Activated CD4-positive, alpha-beta T cell treated with anti-CD3 and anti-CD28 coated beads, Interleukin-2, amount 10 ng/mL, durations not matched to agents 24 days and 14 days (primary cell): ENCODE measurements at regions not wholly inside any gene's neighbourhood (a gene's known extent, or its start where the extent isn't known, plus 50 kb on each side); places are given as distances from the start of the nearest gene placed in this dataset.

Source experiments
- DNase-seq: peaks from one replicate; pipeline ENCODE4 v3.0.0; 2022
- H3K27ac Mint-ChIP-seq: one replicate; pipeline ENCODE4 v1.8.0; 2022; ENCODE audit warnings: mild to moderate bottlenecking, mixed read lengths
- H3K27me3 Mint-ChIP-seq: one replicate; pipeline ENCODE4 v1.8.0; 2022; ENCODE audit warnings: mixed read lengths
- H3K36me3 Mint-ChIP-seq: one replicate; pipeline ENCODE4 v1.8.0; 2022; ENCODE audit warnings: low read depth, mild to moderate bottlenecking, mixed read lengths
- H3K4me1 Mint-ChIP-seq: one replicate; pipeline ENCODE4 v1.8.0; 2021; ENCODE audit warnings: mixed read lengths
- H3K4me3 Mint-ChIP-seq: one replicate; pipeline ENCODE4 v1.8.0; 2022; ENCODE audit warnings: mild to moderate bottlenecking, moderate library complexity, mixed read lengths
- H3K9me3 Mint-ChIP-seq: one replicate; pipeline ENCODE4 v1.8.0; 2021; ENCODE audit warnings: mixed read lengths
- intact Hi-C: fragments of 100-400 bp; cut with micrococcal nuclease; formaldehyde crosslinking; loops from one replicate; pipeline ENCODE4 v1.15.1; 2023

- Mint-ChIP-seq H3K4me1 (no peaks in the 10 kb centered on the region), H3K9me3 (no peaks in the 10 kb centered on the region), H3K27me3 (peaks cover 30% of the 10 kb centered on the region), H3K36me3 (no peaks in the 10 kb centered on the region), H3K27ac (no peak overlapping the region), H3K4me3 (no peak overlapping the region)
- intact Hi-C loops: no loop called here
- DNase-seq: no peak
Observed at GRCh38 chr6:108745664-108746336, 102.4 kb upstream of the ARMC2 start.

GRCh38 chr6:108746366-108746765, 101.9 kb upstream of the ARMC2 start:
- no peak for DNase-seq
- Mint-ChIP-seq H3K4me3 (no peak overlapping the region), H3K36me3 (no peaks in the 10 kb centered on the region), H3K9me3 (no peaks in the 10 kb centered on the region), H3K4me1 (no peaks in the 10 kb centered on the region), H3K27ac (no peak overlapping the region), H3K27me3 (peaks cover 32% of the 10 kb centered on the region)
- intact Hi-C loops: no loop called here

GRCh38 chr6:108746836-108747575, 101.2 kb upstream of the ARMC2 start:
- H3K9me3 Mint-ChIP-seq: no peaks in the 10 kb centered on the region
- H3K4me1 Mint-ChIP-seq: no peaks in the 10 kb centered on the region
- H3K4me3 Mint-ChIP-seq: no peak overlapping the region
- no peak overlapping the region for H3K27ac Mint-ChIP-seq
- H3K27me3 Mint-ChIP-seq: peaks cover 30% of the 10 kb centered on the region
- no peaks in the 10 kb centered on the region for H3K36me3 Mint-ChIP-seq
- no peak for DNase-seq
- intact Hi-C loops: no loop called here

- no peak for DNase-seq
- Mint-ChIP-seq H3K9me3 (no peaks in the 10 kb centered on the region), H3K36me3 (no peaks in the 10 kb centered on the region), H3K27ac (no peak overlapping the region), H3K4me1 (no peaks in the 10 kb centered on the region), H3K27me3 (peaks cover 30% of the 10 kb centered on the region), H3K4me3 (no peak overlapping the region)
- intact Hi-C loops: no loop called here
Observed at GRCh38 chr6:108748055-108748454, 100.2 kb upstream of the ARMC2 start.

- intact Hi-C loops: no loop called here
- H3K4me3 Mint-ChIP-seq: no peak overlapping the region
- H3K36me3 Mint-ChIP-seq: no peaks in the 10 kb centered on the region
- H3K4me1 Mint-ChIP-seq: no peaks in the 10 kb centered on the region
- H3K9me3 Mint-ChIP-seq: no peaks in the 10 kb centered on the region
- DNase-seq: no peak
- peaks cover 22% of the 10 kb centered on the region for H3K27me3 Mint-ChIP-seq
- no peak overlapping the region for H3K27ac Mint-ChIP-seq
Observed at GRCh38 chr6:108748959-108749358, 99.3 kb upstream of the ARMC2 start.

- Mint-ChIP-seq H3K36me3 (no peaks in the 10 kb centered on the region), H3K27ac (no peak overlapping the region), H3K27me3 (peaks cover 21% of the 10 kb centered on the region), H3K9me3 (no peaks in the 10 kb centered on the region), H3K4me1 (no peaks in the 10 kb centered on the region), H3K4me3 (no peak overlapping the region)
- DNase-seq: no peak
- intact Hi-C loops: no loop called here
Observed at GRCh38 chr6:108750801-108751200, 97.4 kb upstream of the ARMC2 start.

DNA sequence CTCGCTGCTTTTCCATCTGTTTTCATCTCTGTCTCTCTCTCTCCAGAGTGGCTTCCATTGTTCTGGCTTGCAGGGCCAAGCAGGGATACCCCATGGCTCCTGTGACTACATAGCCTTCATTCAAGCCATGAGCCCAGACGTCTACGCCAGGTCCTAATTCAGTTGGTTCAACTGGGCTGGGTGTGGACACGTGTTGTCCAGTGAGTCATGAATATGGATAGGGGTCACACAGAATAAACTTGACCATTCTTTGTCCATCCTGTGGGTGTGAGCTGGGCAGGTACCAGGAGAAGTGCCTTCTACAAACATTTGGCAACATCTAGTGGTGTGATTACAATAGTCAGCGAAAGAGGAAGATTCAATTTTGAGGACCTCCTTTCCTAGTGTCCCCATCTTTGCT, 96.9 kb upstream of the ARMC2 start:
- H3K4me3 Mint-ChIP-seq: no peak overlapping the region
- H3K4me1 Mint-ChIP-seq: no peaks in the 10 kb centered on the region
- no peaks in the 10 kb centered on the region for H3K36me3 Mint-ChIP-seq
- H3K9me3 Mint-ChIP-seq: no peaks in the 10 kb centered on the region
- no peak overlapping the region for H3K27ac Mint-ChIP-seq
- DNase-seq: no peak
- H3K27me3 Mint-ChIP-seq: peaks cover 21% of the 10 kb centered on the region
- intact Hi-C loops: no loop called here

- Mint-ChIP-seq H3K4me1 (no peaks in the 10 kb centered on the region), H3K4me3 (no peak overlapping the region), H3K27me3 (peaks cover 19% of the 10 kb centered on the region), H3K9me3 (no peaks in the 10 kb centered on the region), H3K36me3 (no peaks in the 10 kb centered on the region), H3K27ac (no peak overlapping the region)
- no peak for DNase-seq
- intact Hi-C loops: no loop called here
Observed at GRCh38 chr6:108751851-108752732, 96.1 kb upstream of the ARMC2 start.

GRCh38 chr6:108752733-108753590, 95.3 kb upstream of the ARMC2 start:
- no peaks in the 10 kb centered on the region for H3K36me3 Mint-ChIP-seq
- H3K27ac Mint-ChIP-seq: no peak overlapping the region
- no peaks in the 10 kb centered on the region for H3K9me3 Mint-ChIP-seq
- intact Hi-C loops: no loop called here
- DNase-seq: no peak
- H3K27me3 Mint-ChIP-seq: peaks cover 15% of the 10 kb centered on the region
- no peak overlapping the region for H3K4me3 Mint-ChIP-seq
- no peaks in the 10 kb centered on the region for H3K4me1 Mint-ChIP-seq

DNA sequence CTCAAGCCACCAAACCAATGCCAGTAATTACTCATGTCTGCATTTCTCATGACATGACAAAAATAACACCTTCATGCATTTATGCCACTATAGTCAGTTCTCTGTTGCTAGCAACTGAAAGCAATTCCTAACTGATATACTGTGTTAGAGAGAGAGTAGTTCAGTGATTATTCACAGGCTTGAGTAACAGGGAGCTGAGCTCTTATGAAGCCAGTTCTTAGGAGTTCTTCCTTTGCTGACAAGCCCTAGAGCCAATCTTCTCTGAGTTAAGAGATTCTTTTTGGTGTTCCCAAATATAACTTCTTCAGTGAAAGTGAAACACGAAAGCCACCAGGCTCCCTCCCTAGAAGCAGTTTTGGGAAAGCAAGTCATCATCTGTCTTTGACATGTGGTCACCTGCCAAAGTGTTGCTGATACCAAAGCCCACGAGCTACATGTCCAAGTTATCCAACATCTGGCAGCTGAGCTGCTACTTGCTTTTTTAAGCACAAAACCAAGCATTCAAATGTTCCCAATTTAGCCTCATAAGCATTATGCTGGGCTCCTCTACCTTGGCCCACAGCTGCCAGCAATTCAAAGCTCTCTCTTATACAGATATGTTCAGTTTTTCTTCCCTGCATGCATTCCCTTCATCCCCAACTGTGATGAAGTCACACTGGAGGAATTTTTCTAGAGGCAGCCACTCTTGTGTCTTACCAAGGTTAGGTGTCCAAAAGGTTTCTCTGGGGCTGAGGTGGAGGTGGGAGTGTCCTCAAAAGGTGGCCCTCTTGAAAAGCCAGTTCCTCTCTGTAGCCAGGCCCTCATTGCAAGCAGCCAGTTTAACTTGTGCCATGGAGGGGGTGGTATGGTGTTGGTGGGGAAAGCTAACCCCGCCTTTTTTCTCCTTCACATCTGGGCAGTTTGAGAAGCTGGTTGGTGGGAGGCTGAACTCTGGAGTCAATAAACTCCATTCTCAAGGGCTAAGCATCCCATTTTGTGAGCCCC, 92.7 kb upstream of the ARMC2 start:
- H3K9me3 Mint-ChIP-seq: no peaks in the 10 kb centered on the region
- no peak for DNase-seq
- no peaks in the 10 kb centered on the region for H3K4me1 Mint-ChIP-seq
- peaks cover 10% of the 10 kb centered on the region for H3K27me3 Mint-ChIP-seq
- intact Hi-C loops: no loop called here
- no peak overlapping the region for H3K4me3 Mint-ChIP-seq
- H3K27ac Mint-ChIP-seq: no peak overlapping the region
- no peaks in the 10 kb centered on the region for H3K36me3 Mint-ChIP-seq

- Mint-ChIP-seq H3K4me1 (peaks cover 2% of the 10 kb centered on the region), H3K9me3 (no peaks in the 10 kb centered on the region), H3K27ac (no peak overlapping the region), H3K27me3 (peaks cover 15% of the 10 kb centered on the region), H3K4me3 (no peak overlapping the region), H3K36me3 (no peaks in the 10 kb centered on the region)
- intact Hi-C loops: no loop called here
- no peak for DNase-seq
Observed at GRCh38 chr6:108757357-108757756, 90.9 kb upstream of the ARMC2 start.

GRCh38 chr6:108758884-108759283, 89.3 kb upstream of the ARMC2 start:
- Mint-ChIP-seq H3K9me3 (no peaks in the 10 kb centered on the region), H3K36me3 (no peaks in the 10 kb centered on the region), H3K27ac (no peak overlapping the region), H3K27me3 (peaks cover 26% of the 10 kb centered on the region), H3K4me1 (peaks cover 4% of the 10 kb centered on the region), H3K4me3 (no peak overlapping the region)
- DNase-seq: no peak
- intact Hi-C loops: no loop called here
